ENCODE measurements at regions not wholly inside any gene's neighbourhood (a gene's known extent, or its start where the extent isn't known, plus 50 kb on each side); places are given as distances from the start of the nearest gene placed in this dataset.

DNA sequence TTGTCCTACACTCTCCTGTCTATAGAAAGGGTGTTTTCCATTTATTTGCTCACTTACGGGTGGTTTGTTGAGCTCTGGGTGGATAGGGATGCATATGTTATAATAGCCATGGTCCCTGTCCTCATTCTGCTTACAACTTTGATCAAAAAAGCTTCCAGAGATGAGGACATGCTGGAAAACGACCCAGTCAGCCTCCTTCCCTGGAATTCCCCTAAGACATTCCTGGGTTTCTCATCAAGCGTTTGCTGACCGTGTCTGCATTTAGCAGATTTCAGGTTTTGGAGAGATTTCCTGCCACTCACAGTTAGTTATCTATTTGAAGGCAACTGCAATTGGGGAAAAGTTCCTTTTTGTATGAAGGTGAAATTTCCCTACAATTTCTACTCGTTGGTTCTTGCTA is 152.8 kb upstream of the AFDN start:
- peaks cover 4% of the 10 kb centered on the region for H3K27me3 ChIP-seq (replicated peaks)
- no peak for DNase-seq
- TF ChIP-seq, protein P1, sequence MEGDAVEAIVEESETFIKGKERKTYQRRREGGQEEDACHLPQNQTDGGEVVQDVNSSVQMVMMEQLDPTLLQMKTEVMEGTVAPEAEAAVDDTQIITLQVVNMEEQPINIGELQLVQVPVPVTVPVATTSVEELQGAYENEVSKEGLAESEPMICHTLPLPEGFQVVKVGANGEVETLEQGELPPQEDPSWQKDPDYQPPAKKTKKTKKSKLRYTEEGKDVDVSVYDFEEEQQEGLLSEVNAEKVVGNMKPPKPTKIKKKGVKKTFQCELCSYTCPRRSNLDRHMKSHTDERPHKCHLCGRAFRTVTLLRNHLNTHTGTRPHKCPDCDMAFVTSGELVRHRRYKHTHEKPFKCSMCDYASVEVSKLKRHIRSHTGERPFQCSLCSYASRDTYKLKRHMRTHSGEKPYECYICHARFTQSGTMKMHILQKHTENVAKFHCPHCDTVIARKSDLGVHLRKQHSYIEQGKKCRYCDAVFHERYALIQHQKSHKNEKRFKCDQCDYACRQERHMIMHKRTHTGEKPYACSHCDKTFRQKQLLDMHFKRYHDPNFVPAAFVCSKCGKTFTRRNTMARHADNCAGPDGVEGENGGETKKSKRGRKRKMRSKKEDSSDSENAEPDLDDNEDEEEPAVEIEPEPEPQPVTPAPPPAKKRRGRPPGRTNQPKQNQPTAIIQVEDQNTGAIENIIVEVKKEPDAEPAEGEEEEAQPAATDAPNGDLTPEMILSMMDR (IDR thresholded peaks at IDR 0.05; ENCODE audit: low read depth, low read length, missing control alignments) = no peak
- no peak overlapping the region for H3K4me3 ChIP-seq (ENCODE audit: low read depth, low read length)
- no peak overlapping the region for H3K27ac ChIP-seq
- H3K36me3 ChIP-seq (replicated peaks) = no peaks in the 10 kb centered on the region
- in situ Hi-C loops (cut with HindIII; ENCODE audit: low pct_ligation_motif_present, low sequenced_read_pairs) = no loop called here

DNA sequence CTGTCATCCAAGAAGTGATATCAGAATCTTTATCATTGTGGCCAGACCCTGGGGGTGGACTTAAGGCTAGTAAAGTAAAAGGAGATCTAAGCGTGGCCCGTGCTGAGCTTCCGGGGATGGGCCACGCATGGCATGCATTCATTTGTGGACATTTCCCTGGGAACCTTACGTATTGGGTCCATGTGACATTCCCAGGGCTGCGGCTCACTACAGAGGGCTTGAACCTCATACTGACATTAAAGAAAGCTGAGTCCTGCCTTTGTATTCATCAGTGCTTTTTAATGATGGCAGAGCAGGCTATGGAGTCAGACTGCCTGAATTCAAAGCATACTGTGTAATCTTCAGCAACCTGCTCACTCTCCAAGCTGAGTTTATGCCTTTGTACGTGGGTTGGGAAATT is 152.2 kb upstream of the AFDN start:
- in situ Hi-C loops (cut with HindIII; ENCODE audit: low pct_ligation_motif_present, low sequenced_read_pairs) = no loop called here

DNA sequence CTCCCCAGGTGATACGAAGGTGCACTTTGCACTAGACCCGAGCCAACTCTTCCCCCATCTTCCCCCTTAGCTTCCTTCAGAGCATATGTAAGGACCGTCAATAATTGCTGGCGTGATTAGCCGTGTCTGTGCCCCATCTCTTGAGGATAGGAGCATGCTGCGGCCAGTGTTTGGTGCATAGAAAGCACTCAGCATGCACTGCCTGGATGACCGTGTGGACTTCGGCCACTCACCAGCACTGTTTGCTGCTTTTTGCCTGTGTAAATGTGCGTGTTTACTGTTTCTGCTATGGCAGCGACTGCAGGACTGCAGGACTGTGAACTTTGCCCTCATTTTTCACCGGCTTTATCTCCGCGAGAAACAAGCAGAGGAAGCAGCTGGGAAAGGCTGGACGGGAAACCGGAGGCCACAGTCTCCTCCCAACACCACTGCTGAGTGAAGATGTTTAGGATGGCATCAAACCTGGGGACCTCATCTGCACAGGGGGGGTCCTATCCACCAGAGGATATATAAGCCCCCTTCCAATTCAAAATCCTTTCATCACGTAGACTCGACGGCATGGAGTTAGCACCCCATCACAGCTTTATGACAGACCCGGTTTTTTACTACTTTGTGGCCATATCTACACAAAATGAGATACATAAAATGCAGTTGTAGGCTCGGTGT is 150.6 kb upstream of the AFDN start:
- H3K27me3 ChIP-seq (replicated peaks) = peaks cover 4% of the 10 kb centered on the region
- in situ Hi-C loops (cut with HindIII; ENCODE audit: low pct_ligation_motif_present, low sequenced_read_pairs) = no loop called here
- DNase-seq = no peak
- H3K4me3 ChIP-seq (ENCODE audit: low read depth, low read length) = no peak overlapping the region
- TF ChIP-seq, protein P1 (IDR thresholded peaks at IDR 0.05; ENCODE audit: low read depth, low read length, missing control alignments) = no peak
- no peaks in the 10 kb centered on the region for H3K36me3 ChIP-seq (replicated peaks)
- no peak overlapping the region for H3K27ac ChIP-seq

More for the DNA sequence above, 152.2 kb upstream of the AFDN start:
- Histone ChIP-seq H3K27ac (no peak overlapping the region), H3K27me3 (replicated peaks) (peaks cover 4% of the 10 kb centered on the region), H3K4me3 (ENCODE audit: low read depth, low read length) (no peak overlapping the region), H3K36me3 (replicated peaks) (no peaks in the 10 kb centered on the region)
- no peak for DNase-seq
- TF ChIP-seq, protein P1 (IDR thresholded peaks at IDR 0.05; ENCODE audit: low read depth, low read length, missing control alignments) = no peak

DNA sequence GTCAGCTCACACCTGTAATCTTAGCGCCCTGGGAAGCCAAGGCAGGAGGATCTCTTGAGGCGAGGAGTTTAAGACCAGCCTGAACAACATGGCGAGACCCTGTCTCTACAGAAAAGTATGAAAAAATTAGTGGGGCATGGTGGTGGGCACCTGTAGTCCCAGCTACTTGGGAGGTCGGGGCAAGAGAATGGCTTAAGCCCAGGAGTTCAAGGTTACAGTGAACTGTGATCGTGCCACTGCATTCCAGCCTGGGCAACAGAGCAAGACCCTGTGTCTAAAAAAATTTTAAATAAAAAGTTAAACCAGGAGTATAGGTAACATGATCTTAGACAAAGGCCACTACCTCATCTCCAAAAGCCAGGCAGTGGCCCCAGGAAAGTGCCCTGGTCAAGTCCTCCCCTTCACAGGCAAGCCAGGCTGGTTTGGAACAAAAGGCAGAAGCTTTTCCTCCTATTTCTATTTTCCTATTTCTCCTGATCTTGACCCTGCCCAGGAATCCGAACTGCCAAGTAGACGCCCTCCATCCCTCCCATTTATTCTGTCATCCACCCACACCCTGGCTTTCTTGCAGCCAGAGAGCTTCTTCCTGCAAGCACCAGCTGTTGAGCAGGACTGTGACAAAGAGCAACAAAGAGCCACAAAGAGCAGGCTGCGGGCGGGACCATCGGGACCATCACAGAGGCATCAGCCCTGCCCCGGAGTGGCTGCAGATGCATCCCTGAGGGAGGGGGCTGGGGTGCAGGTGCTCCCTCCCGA is 149.9 kb upstream of the AFDN start:
- in situ Hi-C loops (cut with HindIII; ENCODE audit: low pct_ligation_motif_present, low sequenced_read_pairs) = no loop called here
- Histone ChIP-seq H3K4me3 (ENCODE audit: low read depth, low read length) (no peak overlapping the region), H3K27me3 (replicated peaks) (peaks cover 4% of the 10 kb centered on the region), H3K36me3 (replicated peaks) (no peaks in the 10 kb centered on the region), H3K27ac (no peak overlapping the region)
- TF ChIP-seq, protein P1 (IDR thresholded peaks at IDR 0.05; ENCODE audit: low read depth, low read length, missing control alignments) = no peak
- DNase-seq = no peak

DNA sequence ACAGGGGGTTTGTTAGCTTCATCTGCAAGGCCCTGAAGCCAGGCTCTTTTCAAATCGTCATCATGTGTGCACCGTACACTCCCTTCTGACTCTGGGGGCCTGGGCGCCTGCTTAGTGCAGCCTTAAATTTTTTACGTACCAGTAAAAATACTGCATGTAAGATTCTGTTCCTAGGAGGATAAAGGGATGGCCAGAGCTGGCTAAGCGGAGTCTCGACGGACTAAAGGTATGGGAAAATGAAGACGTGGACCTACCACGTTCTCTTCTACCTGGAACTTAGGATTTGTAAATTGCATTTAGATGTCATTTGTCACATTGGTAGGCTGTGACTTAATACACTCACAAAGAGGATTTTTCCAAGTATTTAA is 149.3 kb upstream of the AFDN start:
- no peak overlapping the region for H3K4me3 ChIP-seq (ENCODE audit: low read depth, low read length)
- peaks cover 4% of the 10 kb centered on the region for H3K27me3 ChIP-seq (replicated peaks)
- TF ChIP-seq, protein P1 (IDR thresholded peaks at IDR 0.05; ENCODE audit: low read depth, low read length, missing control alignments) = no peak
- in situ Hi-C loops (cut with HindIII; ENCODE audit: low pct_ligation_motif_present, low sequenced_read_pairs) = no loop called here
- H3K36me3 ChIP-seq (replicated peaks) = no peaks in the 10 kb centered on the region
- no peak for DNase-seq
- no peak overlapping the region for H3K27ac ChIP-seq
